HG03460 (cell line): ENCODE measurements at regions not wholly inside any gene's neighbourhood (a gene's known extent, or its start where the extent isn't known, plus 50 kb on each side); places are given as distances from the start of the nearest gene placed in this dataset.
"Not testable (repeated sequence)": the region's sequence is repeated elsewhere in the genome, so short reads cannot be mapped to it uniquely, and the experiment has no call there.

Experiments used
- ATAC-seq: cut with Tn5 transposase; IDR thresholded peaks from one replicate; pipeline ENCODE4 v1.9.1; 2021; ENCODE audit not compliant: unreplicated experiment

DNA sequence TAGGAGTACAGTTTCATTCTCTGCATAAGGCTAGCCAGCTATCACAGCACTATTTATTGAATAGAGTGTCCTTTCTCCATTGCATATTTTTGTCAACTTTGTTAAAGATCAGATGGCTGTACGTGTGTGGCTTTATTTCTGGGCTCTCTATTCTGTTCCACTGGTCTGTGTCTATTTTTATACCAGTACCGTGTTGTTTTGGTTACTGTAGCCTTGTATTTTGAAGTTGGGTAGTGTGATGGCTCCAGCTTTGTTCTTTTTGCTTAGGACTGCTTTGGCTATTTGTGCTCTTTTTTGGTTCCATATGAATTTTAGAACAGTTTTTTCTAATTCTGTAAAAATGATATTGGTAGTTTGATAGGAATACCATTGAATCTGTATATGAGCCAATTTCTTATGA lies 182.1 kb upstream of the DIAPH2 start:
- ATAC-seq, result no peak

- not testable (repeated sequence) for ATAC-seq
Measured at GRCh38 chrX:96529386-96529785, 155.3 kb upstream of the DIAPH2 start.

DNA sequence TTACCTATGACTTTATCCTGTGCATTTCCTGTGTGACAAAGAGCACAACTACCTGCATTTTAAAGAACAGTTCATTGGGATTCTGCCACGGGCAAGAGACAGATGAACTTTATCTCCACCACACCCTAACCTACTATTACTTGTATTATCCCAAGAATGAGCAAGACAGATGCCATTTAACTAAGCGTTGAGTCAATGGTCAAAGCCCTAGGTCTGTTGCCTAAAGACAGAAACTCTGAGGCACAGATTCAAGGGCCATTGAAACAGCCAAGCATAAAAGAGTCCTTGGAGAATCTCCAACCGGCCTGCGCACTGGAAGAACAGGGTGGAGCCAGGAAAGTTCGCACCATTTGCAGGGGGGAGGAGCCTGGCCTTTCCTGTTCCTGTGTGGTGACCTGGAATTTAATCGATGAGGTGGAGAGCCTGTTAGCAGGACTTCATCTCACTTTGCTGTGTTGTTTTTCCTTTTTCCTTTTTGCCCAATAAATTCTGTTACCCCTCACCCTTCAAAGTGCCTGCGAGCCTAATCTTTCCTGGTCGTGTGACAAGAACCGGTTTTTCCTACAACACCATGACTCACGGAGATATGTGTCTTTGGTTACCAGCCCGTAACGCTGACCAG lies 146.4 kb upstream of the DIAPH2 start:
- no peak for ATAC-seq

DNA sequence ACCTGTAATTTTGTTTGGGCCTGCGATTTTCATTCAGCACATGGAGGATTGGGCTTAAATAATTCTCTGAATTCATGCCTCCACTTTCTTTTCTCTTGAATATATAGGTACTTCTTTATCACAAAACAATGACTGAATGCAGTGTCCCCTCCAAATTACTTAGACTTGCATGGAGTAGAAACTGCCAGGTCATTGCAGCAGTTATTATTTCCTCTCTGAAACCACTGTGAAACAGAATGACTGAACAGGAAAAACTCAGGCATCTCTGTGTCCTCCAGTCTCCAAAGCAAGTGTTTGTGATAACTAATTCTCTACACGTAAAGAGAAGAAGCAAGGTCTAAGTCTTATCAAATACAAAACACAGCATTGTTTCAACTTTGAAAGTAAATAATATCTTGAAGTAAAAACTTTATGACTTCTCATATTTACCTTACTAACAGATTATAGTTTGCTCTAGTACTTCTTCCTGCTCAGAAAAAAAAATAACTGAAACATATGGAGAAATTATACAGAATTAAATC lies 144.5 kb upstream of the DIAPH2 start:
- no peak for ATAC-seq

- not testable (repeated sequence) for ATAC-seq
Measured at GRCh38 chrX:96546281-96546680, 138.4 kb upstream of the DIAPH2 start.

- ATAC-seq, result no peak
Measured at GRCh38 chrX:96551322-96551872, 133.2 kb upstream of the DIAPH2 start.

DNA sequence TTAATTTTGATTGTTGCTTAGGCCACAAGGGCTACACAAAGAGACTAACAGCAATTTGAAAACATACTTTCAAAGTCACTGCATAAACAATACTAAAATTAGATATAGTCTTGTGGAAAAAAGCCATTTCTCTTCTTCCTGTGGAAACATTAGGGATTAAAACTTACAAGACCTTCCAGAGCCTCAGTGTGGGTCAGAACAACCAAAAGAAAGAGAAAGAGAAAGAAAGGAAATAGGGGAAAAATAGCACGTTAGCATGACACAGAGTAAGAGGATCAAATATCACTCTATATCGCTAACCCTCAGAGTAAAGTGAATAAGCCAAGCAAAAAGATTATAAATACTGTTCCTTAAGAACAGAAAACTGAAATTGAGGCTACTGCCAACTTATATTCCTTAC lies 127.8 kb upstream of the DIAPH2 start:
- ATAC-seq, result no peak

GRCh38 chrX:96561129-96561528 lies 123.5 kb upstream of the DIAPH2 start:
- ATAC-seq, result not testable (repeated sequence)

GRCh38 chrX:96563646-96564045 lies 121.0 kb upstream of the DIAPH2 start:
- ATAC-seq, result no peak

DNA sequence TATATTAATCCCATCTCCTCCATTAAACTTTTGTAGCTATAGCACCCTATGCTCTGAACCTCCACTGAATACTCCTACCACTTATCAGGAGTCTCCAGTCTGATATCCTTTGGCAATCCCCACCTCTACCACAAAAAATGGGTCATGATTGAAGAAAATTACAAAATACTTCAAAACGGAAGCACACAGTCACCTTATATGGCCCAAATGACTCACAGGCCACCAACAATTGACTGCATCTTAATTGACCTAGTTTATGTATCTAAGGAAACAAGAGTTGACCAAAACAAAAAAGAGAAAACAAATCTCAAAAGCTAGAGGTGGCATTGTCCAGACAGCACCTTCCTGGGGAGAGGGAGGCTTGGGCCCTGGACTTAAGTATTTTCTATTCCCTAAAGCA lies 120.0 kb upstream of the DIAPH2 start:
- ATAC-seq, result no peak

- no peak for ATAC-seq
Measured at GRCh38 chrX:96566878-96567277, 117.8 kb upstream of the DIAPH2 start.

- no peak for ATAC-seq
Measured at GRCh38 chrX:96568071-96568470, 116.6 kb upstream of the DIAPH2 start.

DNA sequence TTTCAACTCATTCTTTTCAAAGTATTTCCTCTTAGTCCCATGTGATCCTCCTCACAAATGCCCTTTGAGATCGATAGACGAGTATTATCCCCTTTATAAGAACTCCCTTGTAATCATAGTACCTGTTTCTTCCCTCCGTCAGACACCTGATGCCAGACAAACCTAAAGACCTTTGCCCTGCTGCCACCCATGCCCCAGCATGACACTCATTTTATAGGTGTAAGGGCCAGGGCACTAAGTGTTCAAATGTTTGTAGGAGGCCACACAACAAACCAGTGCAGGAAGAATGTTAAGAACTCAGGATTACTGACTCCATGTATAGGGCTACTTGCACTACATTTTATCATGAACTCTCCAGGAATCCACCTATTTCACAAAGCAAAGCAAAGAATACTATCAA lies 115.6 kb upstream of the DIAPH2 start:
- no peak for ATAC-seq

DNA sequence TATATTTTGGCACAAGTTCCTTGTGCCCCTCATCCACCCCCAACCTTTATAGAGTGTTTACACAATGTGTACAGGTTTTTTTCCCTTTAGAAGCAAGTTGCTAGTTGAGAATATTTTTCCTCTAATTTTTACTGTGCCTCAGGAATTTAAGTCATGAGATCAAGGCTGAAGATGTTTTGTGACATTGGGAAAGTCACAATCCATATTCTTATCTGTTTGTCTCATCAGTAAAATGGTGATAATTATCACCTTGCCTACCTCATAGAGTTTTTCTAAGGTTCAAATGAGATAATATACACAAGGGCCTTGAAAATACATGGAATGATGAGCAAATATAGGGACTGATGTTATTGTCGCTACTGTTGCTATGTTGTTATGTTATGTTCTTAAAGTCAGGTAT lies 109.6 kb upstream of the DIAPH2 start:
- ATAC-seq, result no peak

DNA sequence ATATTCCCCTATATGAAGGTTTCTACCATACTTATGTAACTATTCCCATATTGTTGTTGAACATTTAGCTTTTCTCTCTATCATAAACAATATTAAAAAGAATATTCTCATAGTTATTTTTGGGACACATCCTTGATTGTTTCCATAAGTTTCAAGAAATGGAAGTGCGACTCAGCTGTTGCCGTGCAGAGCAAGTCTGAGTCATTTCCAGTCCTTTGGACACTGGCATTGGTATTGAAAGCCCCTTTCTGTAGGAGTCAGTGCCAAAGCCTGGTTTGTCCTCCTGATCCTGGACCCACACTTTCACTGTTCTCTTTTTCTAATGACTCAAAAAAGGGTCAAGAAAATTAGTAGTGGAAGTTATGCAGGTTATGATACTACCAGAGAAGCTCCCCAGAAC lies 108.3 kb upstream of the DIAPH2 start:
- ATAC-seq, result no peak

- no peak for ATAC-seq
Measured at GRCh38 chrX:96578781-96579180, 105.9 kb upstream of the DIAPH2 start.

GRCh38 chrX:96579252-96579651 lies 105.4 kb upstream of the DIAPH2 start:
- ATAC-seq, result no peak

- ATAC-seq, result no peak
Measured at GRCh38 chrX:96590403-96590802, 94.2 kb upstream of the DIAPH2 start.

DNA sequence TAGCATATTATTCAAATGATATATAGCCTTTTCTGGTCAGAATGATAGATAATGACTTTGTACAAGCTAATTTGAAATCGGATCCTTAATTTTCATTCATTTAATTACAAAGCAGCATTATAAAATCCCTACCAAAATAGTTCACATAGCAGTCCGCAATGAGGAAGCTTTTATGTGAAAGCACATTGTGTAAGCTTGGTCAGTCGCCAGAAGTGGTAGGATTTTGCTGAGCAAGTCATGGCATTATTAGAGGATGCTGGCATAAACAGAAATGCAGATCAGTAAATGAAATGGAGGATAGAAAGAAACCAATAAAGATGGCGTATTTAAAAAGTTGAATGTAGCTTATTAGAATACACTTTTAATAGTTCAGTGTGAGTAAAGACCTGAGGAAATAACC lies 93.2 kb upstream of the DIAPH2 start:
- no peak for ATAC-seq

GRCh38 chrX:96597847-96598246 lies 86.8 kb upstream of the DIAPH2 start:
- ATAC-seq, result not testable (repeated sequence)

GRCh38 chrX:96611619-96612362 lies 72.9 kb upstream of the DIAPH2 start:
- no peak for ATAC-seq

DNA sequence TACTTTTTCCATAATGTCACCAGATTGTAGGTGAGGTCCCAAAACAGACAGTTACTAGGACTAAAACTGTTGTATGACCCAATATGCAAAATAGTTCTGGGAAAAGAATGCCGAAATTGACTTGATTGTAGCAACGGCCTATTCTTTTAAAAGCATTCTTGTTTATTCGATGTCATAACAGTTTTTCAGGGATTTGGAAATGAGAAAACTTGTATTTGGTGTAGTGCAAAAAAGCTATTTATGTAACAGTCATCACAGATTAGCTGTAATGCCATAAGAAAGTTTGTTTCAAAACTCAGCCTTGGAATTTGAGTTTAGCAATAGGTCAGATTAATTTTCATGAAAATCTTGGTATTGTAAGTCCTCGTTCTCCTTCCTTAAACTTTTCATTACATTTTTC lies 69.2 kb upstream of the DIAPH2 start:
- no peak for ATAC-seq
